ENCODE measurements at regions not wholly inside any gene's neighbourhood (a gene's known extent, or its start where the extent isn't known, plus 50 kb on each side); places are given as distances from the start of the nearest gene placed in this dataset.
"Not testable (repeated sequence)": the region's sequence is repeated elsewhere in the genome, so short reads cannot be mapped to it uniquely, and the experiment has no call there.

GRCh38 chr18:1521588-1522248 lies 617.0 kb downstream of the ADCYAP1 start:
- TF ChIP-seq, protein P1, sequence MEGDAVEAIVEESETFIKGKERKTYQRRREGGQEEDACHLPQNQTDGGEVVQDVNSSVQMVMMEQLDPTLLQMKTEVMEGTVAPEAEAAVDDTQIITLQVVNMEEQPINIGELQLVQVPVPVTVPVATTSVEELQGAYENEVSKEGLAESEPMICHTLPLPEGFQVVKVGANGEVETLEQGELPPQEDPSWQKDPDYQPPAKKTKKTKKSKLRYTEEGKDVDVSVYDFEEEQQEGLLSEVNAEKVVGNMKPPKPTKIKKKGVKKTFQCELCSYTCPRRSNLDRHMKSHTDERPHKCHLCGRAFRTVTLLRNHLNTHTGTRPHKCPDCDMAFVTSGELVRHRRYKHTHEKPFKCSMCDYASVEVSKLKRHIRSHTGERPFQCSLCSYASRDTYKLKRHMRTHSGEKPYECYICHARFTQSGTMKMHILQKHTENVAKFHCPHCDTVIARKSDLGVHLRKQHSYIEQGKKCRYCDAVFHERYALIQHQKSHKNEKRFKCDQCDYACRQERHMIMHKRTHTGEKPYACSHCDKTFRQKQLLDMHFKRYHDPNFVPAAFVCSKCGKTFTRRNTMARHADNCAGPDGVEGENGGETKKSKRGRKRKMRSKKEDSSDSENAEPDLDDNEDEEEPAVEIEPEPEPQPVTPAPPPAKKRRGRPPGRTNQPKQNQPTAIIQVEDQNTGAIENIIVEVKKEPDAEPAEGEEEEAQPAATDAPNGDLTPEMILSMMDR (IDR thresholded peaks at IDR 0.05), result not testable (repeated sequence)
- TF ChIP-seq POLR2A (IDR thresholded peaks at IDR 0.05), result not testable (repeated sequence)

All from esophagus squamous epithelium (tissue), 4 donors.